GM12864 (cell line): ENCODE measurements at regions not wholly inside any gene's neighbourhood (a gene's known extent, or its start where the extent isn't known, plus 50 kb on each side); places are given as distances from the start of the nearest gene placed in this dataset.

ENCODE experiments used
- DNase-seq: peaks from one replicate; pipeline ENCODE4 v3.0.0-alpha.2; 2011; ENCODE audit warnings: low read depth
- H3K4me3 ChIP-seq: 2 replicates; pipeline ENCODE4 v1.5.1; 2011; ENCODE audit warnings: mild to moderate bottlenecking, low read depth, low read length, control low read depth
- TF ChIP-seq, protein P1 (sequence below): IDR thresholded peaks from 2 replicates; pipeline ENCODE4 v1.5.1; 2011; ENCODE audit warnings: low read depth, mild to moderate bottlenecking, moderate library complexity, low read length, control low read depth, inconsistent platforms; ENCODE audit errors: missing control alignments

DNA sequence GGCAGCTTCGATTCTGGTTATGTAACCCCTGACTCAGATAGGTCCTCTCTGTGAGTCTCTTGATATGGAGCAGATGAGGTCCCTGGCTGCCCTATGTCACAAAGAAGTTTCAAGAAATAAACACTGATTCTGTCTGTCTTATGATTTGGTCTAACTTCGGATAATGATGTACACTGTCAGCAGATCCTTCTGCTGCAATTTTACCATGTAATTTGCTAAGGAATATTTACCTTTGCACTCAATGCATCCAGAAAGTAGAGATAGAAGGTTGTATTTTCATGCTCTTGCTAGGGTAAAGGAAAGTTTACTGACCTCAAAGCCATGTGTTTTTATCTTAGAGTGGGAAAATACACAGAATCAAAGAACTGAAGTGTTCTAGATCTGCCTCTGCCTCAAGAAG, 98.2 kb downstream of the KLF5 start:
- TF ChIP-seq, protein P1, sequence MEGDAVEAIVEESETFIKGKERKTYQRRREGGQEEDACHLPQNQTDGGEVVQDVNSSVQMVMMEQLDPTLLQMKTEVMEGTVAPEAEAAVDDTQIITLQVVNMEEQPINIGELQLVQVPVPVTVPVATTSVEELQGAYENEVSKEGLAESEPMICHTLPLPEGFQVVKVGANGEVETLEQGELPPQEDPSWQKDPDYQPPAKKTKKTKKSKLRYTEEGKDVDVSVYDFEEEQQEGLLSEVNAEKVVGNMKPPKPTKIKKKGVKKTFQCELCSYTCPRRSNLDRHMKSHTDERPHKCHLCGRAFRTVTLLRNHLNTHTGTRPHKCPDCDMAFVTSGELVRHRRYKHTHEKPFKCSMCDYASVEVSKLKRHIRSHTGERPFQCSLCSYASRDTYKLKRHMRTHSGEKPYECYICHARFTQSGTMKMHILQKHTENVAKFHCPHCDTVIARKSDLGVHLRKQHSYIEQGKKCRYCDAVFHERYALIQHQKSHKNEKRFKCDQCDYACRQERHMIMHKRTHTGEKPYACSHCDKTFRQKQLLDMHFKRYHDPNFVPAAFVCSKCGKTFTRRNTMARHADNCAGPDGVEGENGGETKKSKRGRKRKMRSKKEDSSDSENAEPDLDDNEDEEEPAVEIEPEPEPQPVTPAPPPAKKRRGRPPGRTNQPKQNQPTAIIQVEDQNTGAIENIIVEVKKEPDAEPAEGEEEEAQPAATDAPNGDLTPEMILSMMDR = no peak
- no peak for DNase-seq
- H3K4me3 ChIP-seq = no peak overlapping the region

DNA sequence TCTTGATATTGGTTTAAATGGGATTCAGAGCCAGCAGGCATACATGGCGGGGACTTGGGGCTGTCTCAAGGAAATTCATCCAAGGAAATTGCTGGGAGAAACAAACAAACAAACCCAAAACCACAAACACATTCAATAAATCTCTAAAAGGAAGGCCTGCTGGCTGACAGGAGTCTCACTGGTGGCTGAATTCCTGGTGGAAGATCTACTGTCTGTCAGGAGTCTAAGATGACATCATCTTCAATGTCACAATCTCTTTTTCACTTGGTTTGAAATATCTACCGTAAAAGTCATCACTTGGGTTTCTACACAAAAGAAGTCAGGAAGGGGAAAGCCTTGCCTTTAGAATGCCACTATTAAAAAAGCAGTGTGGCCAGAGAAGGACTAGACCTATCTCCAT, 87.9 kb downstream of the KLF5 start:
- TF ChIP-seq, protein P1 = no peak
- no peak overlapping the region for H3K4me3 ChIP-seq
- no peak for DNase-seq

DNA sequence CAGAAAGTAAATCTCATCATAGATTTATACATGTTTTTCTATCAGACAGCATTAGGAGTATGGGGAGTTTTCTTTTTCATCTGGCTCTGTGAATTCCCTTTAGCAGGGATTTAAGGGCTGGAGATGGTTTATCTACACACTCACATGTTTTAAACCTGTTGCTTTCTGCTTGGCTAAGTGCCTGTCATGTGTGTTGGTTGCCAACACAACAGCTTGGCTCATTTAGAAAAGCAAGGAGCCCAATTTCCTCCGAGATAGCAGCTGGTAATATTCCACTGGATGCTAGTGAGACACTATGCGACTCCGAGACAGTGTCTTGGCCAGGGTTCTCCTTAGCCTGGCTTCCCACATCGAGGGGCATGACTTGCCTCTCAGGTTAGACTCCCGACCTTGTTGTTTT, 83.3 kb downstream of the KLF5 start:
- no peak overlapping the region for H3K4me3 ChIP-seq
- TF ChIP-seq, protein P1 = no peak
- DNase-seq = no peak

DNA sequence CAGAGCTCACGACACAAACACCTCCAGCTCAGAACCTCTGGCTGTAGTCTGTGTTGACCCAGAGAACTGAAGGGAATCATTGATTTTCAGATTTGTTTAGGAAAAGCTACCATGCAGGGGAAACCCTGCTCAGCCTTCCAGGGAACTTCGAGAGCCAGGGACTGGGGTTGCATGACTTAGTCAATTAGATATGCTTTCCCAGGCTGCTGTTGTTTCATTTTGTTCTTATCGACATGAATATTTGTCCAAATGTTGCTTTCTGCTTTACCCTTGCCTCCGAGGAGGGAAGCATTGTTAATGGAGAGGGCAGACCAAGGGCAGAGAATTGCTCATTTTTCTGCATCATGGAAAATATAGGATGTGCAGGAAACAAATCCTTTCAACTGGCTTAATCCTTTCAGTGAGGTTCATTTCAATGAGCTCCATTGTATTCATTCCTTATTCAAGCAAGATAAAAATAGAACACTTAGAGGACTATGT, 82.5 kb downstream of the KLF5 start:
- TF ChIP-seq, protein P1 = no peak
- H3K4me3 ChIP-seq = no peak overlapping the region
- DNase-seq = no peak

DNA sequence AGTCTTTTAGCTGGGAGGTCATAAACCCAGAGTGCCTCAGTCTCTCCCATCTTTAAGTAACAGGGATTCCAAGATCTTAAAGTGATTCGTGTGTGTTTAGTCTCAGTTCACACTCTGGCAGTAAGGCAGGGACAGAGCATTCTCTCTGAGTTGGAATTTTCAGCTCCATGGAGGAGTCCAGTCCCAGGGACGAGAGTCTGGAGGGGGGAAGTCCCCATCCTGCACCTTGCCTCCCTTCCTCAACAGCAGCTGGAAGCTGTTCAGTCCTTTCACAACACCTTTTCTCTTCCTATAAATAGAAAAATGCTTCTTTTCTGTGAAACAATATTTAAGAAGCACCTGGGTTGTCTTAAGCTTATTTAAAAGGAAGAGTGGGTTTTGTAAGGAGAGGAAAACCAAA, 82.0 kb downstream of the KLF5 start:
- no peak overlapping the region for H3K4me3 ChIP-seq
- no peak for DNase-seq
- TF ChIP-seq, protein P1 = no peak

DNA sequence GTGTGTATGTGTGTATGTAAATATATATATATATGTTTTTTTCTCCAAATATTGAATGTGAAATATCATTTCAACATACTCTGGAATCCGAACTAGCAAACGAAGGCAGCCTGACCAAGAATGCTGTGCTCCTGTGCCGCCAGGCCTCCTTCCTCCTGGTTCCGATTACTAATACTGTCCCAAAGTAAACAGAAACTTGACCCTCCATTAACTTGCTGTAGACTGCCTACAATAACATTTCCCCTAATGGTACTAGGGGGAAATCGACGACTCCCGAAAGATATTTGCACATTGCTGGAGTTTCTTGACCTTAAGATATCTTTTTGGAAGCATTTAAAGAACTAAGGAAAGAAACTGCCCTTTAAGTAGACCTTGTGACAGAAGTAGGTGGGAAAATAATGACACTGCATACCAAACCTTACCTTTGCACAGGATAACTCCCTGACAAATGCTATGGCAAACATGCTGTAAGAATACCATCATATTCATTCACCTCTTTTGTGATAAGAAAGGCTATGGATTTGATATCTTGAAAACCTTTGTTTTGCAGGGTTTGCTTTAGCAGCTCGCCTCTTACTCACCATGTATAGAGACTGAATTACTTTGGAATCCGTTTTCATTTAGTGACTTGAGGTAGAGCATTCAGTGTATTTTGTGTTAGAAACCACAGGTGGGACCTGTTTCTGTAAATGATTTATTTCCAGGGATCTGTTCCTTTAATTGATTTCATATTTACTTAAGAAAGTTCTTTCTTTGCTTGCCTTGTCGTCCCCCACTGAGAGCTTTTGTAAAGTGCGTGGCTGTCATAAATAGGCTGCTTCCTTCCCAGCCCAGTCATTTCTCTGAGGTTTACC, 80.1 kb downstream of the KLF5 start:
- TF ChIP-seq, protein P1 = no peak
- DNase-seq = no peak
- no peak overlapping the region for H3K4me3 ChIP-seq

DNA sequence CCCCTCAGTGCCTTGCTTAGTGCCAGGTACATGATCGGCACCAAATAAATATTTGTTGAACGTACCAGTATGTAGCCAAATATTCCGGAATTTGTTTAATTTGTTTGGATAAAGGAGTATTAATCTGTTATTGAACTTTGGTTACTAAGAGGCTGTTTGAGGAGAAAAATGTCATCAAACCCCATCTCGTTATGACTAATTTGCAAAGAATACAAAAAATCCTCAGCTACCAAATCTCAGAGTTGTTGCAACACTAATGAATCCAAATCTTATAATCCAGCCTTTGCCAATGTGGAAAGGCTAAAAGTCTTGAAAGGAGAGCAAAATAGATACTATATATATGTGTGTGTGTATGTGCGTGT, 79.5 kb downstream of the KLF5 start:
- no peak overlapping the region for H3K4me3 ChIP-seq
- no peak for DNase-seq
- TF ChIP-seq, protein P1 = no peak
